ENCODE measurements at regions not wholly inside any gene's neighbourhood (a gene's known extent, or its start where the extent isn't known, plus 50 kb on each side); places are given as distances from the start of the nearest gene placed in this dataset.

DNA sequence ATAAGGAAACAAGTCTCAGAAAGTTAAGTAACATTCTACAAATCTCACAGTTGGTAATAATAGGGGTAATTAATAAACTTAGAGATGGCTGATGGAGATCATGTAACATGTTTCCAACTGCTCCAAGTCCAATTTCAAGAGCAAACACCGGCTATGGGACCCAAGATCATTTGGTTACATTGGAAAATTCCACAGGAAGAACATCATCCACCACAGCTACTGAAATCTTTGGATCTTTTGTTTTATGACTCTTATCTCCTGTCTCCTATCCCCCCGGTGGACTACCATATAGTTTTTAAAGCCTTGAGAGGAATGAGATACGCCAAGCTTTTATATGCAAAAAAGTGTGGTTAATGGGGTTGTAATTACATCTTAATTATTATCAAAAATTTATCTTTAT is 216.1 kb downstream of the WNT5A start:
- H3K36me3 ChIP-seq (ENCODE audit: control insufficient read depth, insufficient read depth, low read length): no peaks in the 10 kb centered on the region
- FAIRE-seq (no peak), ATAC-seq (no peak), DNase-seq (ENCODE audit: extremely low read depth in 1 of 4, low spot score in 3 of 4) (no peak)
- H3K4me3 ChIP-seq: no peak overlapping the region
- H3K27me3 ChIP-seq (ENCODE audit: control insufficient read depth in 2 of 2, insufficient read depth in 2 of 2, low read length in 2 of 2): no peaks in the 10 kb centered on the region
- intact Hi-C loops (cut with micrococcal nuclease) (no loop called here), in situ Hi-C loops (cut with MboI) (no loop called here)
- no peaks in the 10 kb centered on the region for H4K20me1 ChIP-seq (replicated peaks; ENCODE audit: control insufficient read depth, insufficient read depth, low read length)
- H3K4me2 ChIP-seq (ENCODE audit: insufficient read depth, low read length): no peak overlapping the region
- WGBS (ENCODE audit: insufficient coverage, low coverage, missing lambda C conversion rate): 0% methylated on average over 3 of the region's 3 CpGs
- no peak overlapping the region for H3K27ac ChIP-seq (ENCODE audit: extremely low read depth, low read depth, low read length)
- POLR2A ChIA-PET: no interaction called here
- H2AFZ ChIP-seq (ENCODE audit: low read depth, low read length): no peak overlapping the region
- no peaks in the 10 kb centered on the region for H3K79me2 ChIP-seq (ENCODE audit: control insufficient read depth, insufficient read depth, low read length)
- CTCF ChIA-PET (ENCODE audit: low intra/inter-chr PET ratio): no interaction called here
- no peaks in the 10 kb centered on the region for H3K9me1 ChIP-seq (ENCODE audit: control insufficient read depth, insufficient read depth, low read length)
- H3K9me3 ChIP-seq (replicated peaks; ENCODE audit: control insufficient read depth, insufficient read depth, low read depth, low read length): no peaks in the 10 kb centered on the region
- H3K4me1 ChIP-seq (replicated peaks in 1 of 2; ENCODE audit: control insufficient read depth in 2 of 2, insufficient read depth in 2 of 2, low read length in 2 of 2): no peaks in the 10 kb centered on the region; a peak in 1 of 5 replicates
- TF ChIP-seq CBX3 (IDR thresholded peaks at IDR 0.05; ENCODE audit: borderline replicate concordance in 1 of 2, low read length in 2 of 2) (no peak), HDAC8 (tag; IDR thresholded peaks at IDR 0.05) (no peak), SMAD4 (CRISPR knock-in tag; conservative IDR thresholded peaks at IDR 0.05) (no peak), SMARCC2 (IDR thresholded peaks at IDR 0.05; ENCODE audit: low read depth) (no peak), GABPB2 (CRISPR knock-in tag; conservative IDR thresholded peaks at IDR 0.05) (no peak), MXI1 (IDR thresholded peaks at IDR 0.05; ENCODE audit: low read depth, low read length) (no peak), ZNF239 (CRISPR knock-in tag; IDR thresholded peaks at IDR 0.05) (no peak), KDM1A (IDR thresholded peaks at IDR 0.05) (no peak), HNRNPLL (IDR thresholded peaks at IDR 0.05; ENCODE audit: low read depth, low read length, poor library complexity, severe bottlenecking) (no peak), PHF8 (IDR thresholded peaks at IDR 0.05; ENCODE audit: borderline replicate concordance, low read length) (no peak), GABPA (tag; conservative IDR thresholded peaks at IDR 0.05; ENCODE audit: low read depth) (no peak), CREB1 (IDR thresholded peaks at IDR 0.05) (no peak), CREB1 (CRISPR knock-in tag; IDR thresholded peaks at IDR 0.05) (no peak), SETDB1 (IDR thresholded peaks at IDR 0.05; ENCODE audit: low read length) (no peak), CHD1 (IDR thresholded peaks at IDR 0.05; ENCODE audit: low read length) (no peak), TEAD4 (IDR thresholded peaks at IDR 0.05; ENCODE audit: low read length) (no peak), TEAD4 (CRISPR knock-in tag; IDR thresholded peaks at IDR 0.05; ENCODE audit: borderline replicate concordance) (no peak), BRD4 (IDR thresholded peaks at IDR 0.05) (no peak)
- TF ChIP-seq, protein P1, sequence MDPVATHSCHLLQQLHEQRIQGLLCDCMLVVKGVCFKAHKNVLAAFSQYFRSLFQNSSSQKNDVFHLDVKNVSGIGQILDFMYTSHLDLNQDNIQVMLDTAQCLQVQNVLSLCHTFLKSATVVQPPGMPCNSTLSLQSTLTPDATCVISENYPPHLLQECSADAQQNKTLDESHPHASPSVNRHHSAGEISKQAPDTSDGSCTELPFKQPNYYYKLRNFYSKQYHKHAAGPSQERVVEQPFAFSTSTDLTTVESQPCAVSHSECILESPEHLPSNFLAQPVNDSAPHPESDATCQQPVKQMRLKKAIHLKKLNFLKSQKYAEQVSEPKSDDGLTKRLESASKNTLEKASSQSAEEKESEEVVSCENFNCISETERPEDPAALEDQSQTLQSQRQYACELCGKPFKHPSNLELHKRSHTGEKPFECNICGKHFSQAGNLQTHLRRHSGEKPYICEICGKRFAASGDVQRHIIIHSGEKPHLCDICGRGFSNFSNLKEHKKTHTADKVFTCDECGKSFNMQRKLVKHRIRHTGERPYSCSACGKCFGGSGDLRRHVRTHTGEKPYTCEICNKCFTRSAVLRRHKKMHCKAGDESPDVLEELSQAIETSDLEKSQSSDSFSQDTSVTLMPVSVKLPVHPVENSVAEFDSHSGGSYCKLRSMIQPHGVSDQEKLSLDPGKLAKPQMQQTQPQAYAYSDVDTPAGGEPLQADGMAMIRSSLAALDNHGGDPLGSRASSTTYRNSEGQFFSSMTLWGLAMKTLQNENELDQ (CRISPR knock-in tag; IDR thresholded peaks at IDR 0.05; ENCODE audit: borderline replicate concordance): no peak
- TF ChIP-seq, protein P2, sequence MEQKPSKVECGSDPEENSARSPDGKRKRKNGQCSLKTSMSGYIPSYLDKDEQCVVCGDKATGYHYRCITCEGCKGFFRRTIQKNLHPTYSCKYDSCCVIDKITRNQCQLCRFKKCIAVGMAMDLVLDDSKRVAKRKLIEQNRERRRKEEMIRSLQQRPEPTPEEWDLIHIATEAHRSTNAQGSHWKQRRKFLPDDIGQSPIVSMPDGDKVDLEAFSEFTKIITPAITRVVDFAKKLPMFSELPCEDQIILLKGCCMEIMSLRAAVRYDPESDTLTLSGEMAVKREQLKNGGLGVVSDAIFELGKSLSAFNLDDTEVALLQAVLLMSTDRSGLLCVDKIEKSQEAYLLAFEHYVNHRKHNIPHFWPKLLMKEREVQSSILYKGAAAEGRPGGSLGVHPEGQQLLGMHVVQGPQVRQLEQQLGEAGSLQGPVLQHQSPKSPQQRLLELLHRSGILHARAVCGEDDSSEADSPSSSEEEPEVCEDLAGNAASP (IDR thresholded peaks at IDR 0.05): no peak
- TF ChIP-seq, protein P3, sequence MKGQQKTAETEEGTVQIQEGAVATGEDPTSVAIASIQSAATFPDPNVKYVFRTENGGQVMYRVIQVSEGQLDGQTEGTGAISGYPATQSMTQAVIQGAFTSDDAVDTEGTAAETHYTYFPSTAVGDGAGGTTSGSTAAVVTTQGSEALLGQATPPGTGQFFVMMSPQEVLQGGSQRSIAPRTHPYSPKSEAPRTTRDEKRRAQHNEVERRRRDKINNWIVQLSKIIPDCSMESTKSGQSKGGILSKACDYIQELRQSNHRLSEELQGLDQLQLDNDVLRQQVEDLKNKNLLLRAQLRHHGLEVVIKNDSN (CRISPR knock-in tag; IDR thresholded peaks at IDR 0.05): no peak
- no TSS peak for BruUV-seq (replicated peaks)
- no peak overlapping the region for H3K9ac ChIP-seq (ENCODE audit: insufficient read depth in 1 of 2, low read depth in 2 of 2, low read length in 2 of 2)
